Ascending aorta (tissue), 2 donors: ENCODE measurements at regions not wholly inside any gene's neighbourhood (a gene's known extent, or its start where the extent isn't known, plus 50 kb on each side); places are given as distances from the start of the nearest gene placed in this dataset.

Experiments
- DNase-seq, 2 donors: peaks; one replicate each; pipeline ENCODE4 v3.0.0-alpha.2; 2019; ENCODE audit warnings: low spot score in 2 of 2
- H3K27ac ChIP-seq, 2 donors: fragments of 200-600 bp; sonication (generic); one replicate each; pipeline ENCODE4 v1.5.1; 2016 to 2017; ENCODE audit warnings: mild to moderate bottlenecking in 1 of 2
- H3K27me3 ChIP-seq: fragments of 200-600 bp; sonication (generic); one replicate; pipeline ENCODE4 v1.5.1; 2017
- H3K36me3 ChIP-seq, 2 donors: fragments of 200-600 bp; sonication (generic); one replicate each; pipeline ENCODE4 v1.5.1; 2016
- H3K4me1 ChIP-seq, 2 donors: fragments of 200-600 bp; sonication (generic); one replicate each; pipeline ENCODE4 v1.5.1; 2016 to 2017; ENCODE audit warnings: mild to moderate bottlenecking in 1 of 2
- H3K4me3 ChIP-seq, 2 donors: fragments of 200-600 bp; sonication (generic); one replicate each; pipeline ENCODE4 v1.5.1; 2016 to 2017; ENCODE audit warnings: mild to moderate bottlenecking in 1 of 2
- H3K9me3 ChIP-seq, 2 donors: fragments of 200-600 bp; sonication (generic); one replicate each; pipeline ENCODE4 v1.5.1; 2016
- CTCF ChIP-seq, 3 experiments: fragments of 200-600 bp in 2 of 3; fragments of 450-650 bp in 1 of 3; sonication (generic) in 2 of 3; IDR thresholded peaks; one replicate each; pipeline ENCODE4 v1.5.1; 2016 to 2019; ENCODE audit warnings: antibody characterized with exemption in 3 of 3, mild to moderate bottlenecking in 1 of 3, moderate library complexity in 1 of 3
- intact Hi-C: fragments of 100-400 bp; cut with DNase I; formaldehyde crosslinking; loops from one replicate; pipeline ENCODE4 v1.15.1; 2023

- no peak overlapping the region for H3K4me3 ChIP-seq
- H3K4me1 ChIP-seq, result no peaks in the 10 kb centered on the region
- intact Hi-C loops, result no loop called here
- H3K27ac ChIP-seq, result no peak overlapping the region
- no peaks in the 10 kb centered on the region for H3K9me3 ChIP-seq
- H3K36me3 ChIP-seq, result no peaks in the 10 kb centered on the region
- no peak for TF ChIP-seq CTCF (IDR thresholded peaks at IDR 0.05)
- DNase-seq, result no peak
- H3K27me3 ChIP-seq, result no peaks in the 10 kb centered on the region
Measured at GRCh38 chr4:3680656-3681055, 85.5 kb upstream of the ADRA2C start.

GRCh38 chr4:3679851-3680311 lies 86.3 kb upstream of the ADRA2C start:
- H3K36me3 ChIP-seq, result no peaks in the 10 kb centered on the region
- intact Hi-C loops, result no loop called here
- no peaks in the 10 kb centered on the region for H3K27me3 ChIP-seq
- H3K9me3 ChIP-seq, result no peaks in the 10 kb centered on the region
- TF ChIP-seq CTCF (IDR thresholded peaks at IDR 0.05), result no peak
- H3K27ac ChIP-seq, result no peak overlapping the region
- DNase-seq, result no peak
- no peak overlapping the region for H3K4me3 ChIP-seq
- H3K4me1 ChIP-seq, result no peaks in the 10 kb centered on the region

- TF ChIP-seq CTCF (IDR thresholded peaks at IDR 0.05), result no peak
- no peak for DNase-seq
- intact Hi-C loops, result no loop called here
- no peaks in the 10 kb centered on the region for H3K36me3 ChIP-seq
- no peaks in the 10 kb centered on the region for H3K9me3 ChIP-seq
- H3K27ac ChIP-seq, result no peak overlapping the region
- H3K27me3 ChIP-seq, result no peaks in the 10 kb centered on the region
- no peak overlapping the region for H3K4me3 ChIP-seq
- H3K4me1 ChIP-seq, result no peaks in the 10 kb centered on the region
Measured at GRCh38 chr4:3679071-3679825, 86.9 kb upstream of the ADRA2C start.

GRCh38 chr4:3677748-3678070 lies 88.5 kb upstream of the ADRA2C start:
- no peak for DNase-seq
- TF ChIP-seq CTCF (IDR thresholded peaks at IDR 0.05), result no peak
- no peaks in the 10 kb centered on the region for H3K27me3 ChIP-seq
- no peaks in the 10 kb centered on the region for H3K9me3 ChIP-seq
- no peaks in the 10 kb centered on the region for H3K4me1 ChIP-seq
- H3K27ac ChIP-seq, result no peak overlapping the region
- H3K36me3 ChIP-seq, result no peaks in the 10 kb centered on the region
- no peak overlapping the region for H3K4me3 ChIP-seq
- intact Hi-C loops, result no loop called here

- Histone ChIP-seq H3K36me3 (no peaks in the 10 kb centered on the region), H3K9me3 (no peaks in the 10 kb centered on the region), H3K27me3 (no peaks in the 10 kb centered on the region), H3K4me3 (no peak overlapping the region), H3K4me1 (no peaks in the 10 kb centered on the region), H3K27ac (no peak overlapping the region)
- TF ChIP-seq CTCF (IDR thresholded peaks at IDR 0.05), result no peak
- no peak for DNase-seq
- intact Hi-C loops, result no loop called here
Measured at GRCh38 chr4:3676907-3677747, 89.1 kb upstream of the ADRA2C start.
